GM12873 (cell line): ENCODE measurements at regions not wholly inside any gene's neighbourhood (a gene's known extent, or its start where the extent isn't known, plus 50 kb on each side); places are given as distances from the start of the nearest gene placed in this dataset.

ENCODE experiments used
- CTCF ChIP-seq: IDR thresholded peaks from 2 replicates; pipeline ENCODE4 v1.5.1; 2012; ENCODE audit warnings: low read depth, mild to moderate bottlenecking, moderate library complexity, low read length, control low read depth; ENCODE audit not compliant: insufficient read depth; ENCODE audit errors: missing control alignments

- TF ChIP-seq CTCF: no peak
These were observed 253.5 kb downstream of the PCDH10 start for GRCh38 chr4:133402616-133403015.

GRCh38 chr4:133394971-133395627 is 246.0 kb downstream of the PCDH10 start:
- no peak for TF ChIP-seq CTCF

- TF ChIP-seq CTCF: no peak
These were observed 241.2 kb downstream of the PCDH10 start for GRCh38 chr4:133390198-133390855.

GRCh38 chr4:133389029-133389428 is 239.9 kb downstream of the PCDH10 start:
- TF ChIP-seq CTCF: no peak

- TF ChIP-seq CTCF: no peak
These were observed 236.3 kb downstream of the PCDH10 start for GRCh38 chr4:133385161-133385954.

GRCh38 chr4:133379681-133380438 is 230.8 kb downstream of the PCDH10 start:
- TF ChIP-seq CTCF: no peak

- no peak for TF ChIP-seq CTCF
These were observed 228.2 kb downstream of the PCDH10 start for GRCh38 chr4:133377286-133377685.
